Jurkat, Clone E6-1 (cell line): ENCODE measurements at regions not wholly inside any gene's neighbourhood (a gene's known extent, or its start where the extent isn't known, plus 50 kb on each side); places are given as distances from the start of the nearest gene placed in this dataset.

ENCODE experiments used
- DNase-seq: peaks from one replicate; pipeline ENCODE4 v3.0.0-alpha.2; 2011; ENCODE audit warnings: low read depth, low spot score
- H3K4me3 ChIP-seq: 2 replicates; pipeline ENCODE4 v1.5.1; 2011; ENCODE audit warnings: mild to moderate bottlenecking, low read length, control low read depth, moderate library complexity

DNA sequence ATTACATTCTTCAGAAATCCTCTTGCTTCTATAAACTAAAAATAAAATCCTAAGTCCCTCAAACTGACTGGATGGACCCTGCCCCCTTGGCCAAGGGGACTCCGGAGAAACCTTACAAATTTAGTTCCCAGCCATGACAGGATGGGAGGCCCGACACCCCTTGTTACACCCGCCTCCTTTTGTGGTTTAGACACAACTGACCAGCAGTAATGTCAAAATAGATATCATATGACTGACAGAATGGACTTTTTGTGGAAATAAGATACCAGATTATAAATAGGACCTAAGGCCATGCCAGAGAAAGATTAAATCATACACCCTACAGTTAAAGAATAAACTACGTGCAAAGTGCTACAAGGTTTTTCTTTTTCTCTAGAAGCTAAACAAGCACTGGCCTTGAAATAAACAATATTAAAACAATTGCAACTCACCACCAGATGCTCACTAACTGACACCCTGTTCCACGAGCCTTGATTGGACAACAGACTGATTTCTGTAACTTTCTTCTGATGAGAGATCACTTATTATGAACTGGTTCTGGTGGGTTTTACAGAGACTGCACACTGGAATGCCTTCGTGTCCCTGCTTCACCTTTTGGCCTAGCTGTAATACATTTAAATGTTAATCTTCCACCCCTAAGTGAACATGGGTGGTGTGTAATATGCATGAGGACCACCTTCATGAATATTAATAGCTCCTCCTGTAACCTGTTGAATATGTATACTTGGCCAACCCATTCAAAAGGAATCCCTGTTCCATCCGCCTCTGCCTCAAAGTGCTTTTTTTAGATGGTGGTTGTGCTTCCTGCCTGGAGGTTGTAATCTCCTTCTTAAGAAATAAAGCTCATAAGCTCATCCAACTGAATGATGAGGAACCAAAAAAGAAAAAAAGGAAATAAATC lies 99.6 kb downstream of the ODF2L start:
- DNase-seq = no peak
- H3K4me3 ChIP-seq = no peak overlapping the region

- H3K4me3 ChIP-seq = no peak overlapping the region
- DNase-seq = no peak
Observed at GRCh38 chr1:86289746-86290145, 106.4 kb downstream of the ODF2L start.

- DNase-seq = no peak
Observed at GRCh38 chr1:86289161-86289560, 107.0 kb downstream of the ODF2L start.

GRCh38 chr1:86288586-86289147 lies 107.5 kb downstream of the ODF2L start:
- no peak for DNase-seq
- no peak overlapping the region for H3K4me3 ChIP-seq

More at GRCh38 chr1:86289161-86289560, 107.0 kb downstream of the ODF2L start:
- H3K4me3 ChIP-seq = no peak overlapping the region

GRCh38 chr1:86285796-86286195 lies 110.3 kb downstream of the ODF2L start:
- H3K4me3 ChIP-seq = no peak overlapping the region
- no peak for DNase-seq

DNA sequence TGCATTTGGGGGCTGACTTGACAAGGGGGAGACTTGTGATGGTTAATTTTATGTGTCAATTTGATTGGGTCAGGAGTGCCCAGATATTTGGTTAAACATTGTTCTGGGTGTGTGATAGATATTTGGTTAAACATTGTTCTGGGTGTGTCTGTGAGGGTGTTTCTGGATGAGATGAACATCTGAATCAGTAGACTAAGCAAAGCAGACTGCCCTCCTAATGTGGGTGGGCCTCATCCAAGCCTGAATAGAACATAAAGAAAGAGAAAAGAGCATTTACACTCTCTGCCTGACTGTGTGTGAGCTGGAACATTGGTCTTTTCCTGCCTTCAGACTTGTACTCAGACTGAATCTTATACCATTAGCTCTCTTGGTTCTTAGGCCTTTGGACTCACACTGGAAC lies 113.5 kb downstream of the ODF2L start:
- no peak overlapping the region for H3K4me3 ChIP-seq
- DNase-seq = no peak

DNA sequence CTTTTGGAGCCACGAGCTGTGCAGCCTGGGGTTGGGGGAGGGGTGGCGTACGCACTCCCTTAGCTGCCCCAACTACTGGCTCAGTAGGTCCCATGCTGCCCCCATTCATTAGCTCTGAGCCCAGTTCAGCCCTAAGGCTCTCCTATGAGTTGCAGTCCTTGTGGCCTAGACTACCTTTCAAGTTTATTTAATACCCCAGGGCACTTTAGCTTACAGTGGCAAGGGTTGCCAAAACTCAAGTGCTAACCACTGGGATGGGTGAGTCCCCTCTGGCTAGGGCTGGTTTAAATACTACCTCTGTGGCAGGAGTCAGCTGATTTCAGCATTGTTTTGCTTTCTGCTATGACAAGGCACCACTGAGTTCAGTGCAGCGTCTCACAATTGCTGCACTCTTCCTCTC lies 118.2 kb downstream of the ODF2L start:
- no peak overlapping the region for H3K4me3 ChIP-seq
- DNase-seq = no peak

- DNase-seq = no peak
Observed at GRCh38 chr1:86273066-86273465, 116.5 kb upstream of the COL24A1 start.

DNA sequence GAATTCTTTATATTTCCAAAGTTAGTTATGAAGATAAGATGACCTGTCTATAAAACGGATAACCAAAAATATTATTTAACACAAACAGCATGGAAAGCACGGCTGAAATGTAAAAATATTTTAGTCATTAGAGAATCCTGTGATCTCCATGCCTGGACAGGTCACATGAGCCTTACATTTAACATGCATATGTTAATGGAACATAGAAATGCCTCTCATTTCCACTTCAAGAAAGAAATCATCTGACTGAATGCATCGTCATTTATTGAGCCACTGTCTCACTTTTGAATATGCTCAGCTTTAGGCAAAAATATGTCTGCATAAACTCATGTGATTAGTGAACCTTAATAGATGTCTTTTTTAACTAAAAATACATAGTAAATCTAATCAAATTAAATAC lies 115.5 kb upstream of the COL24A1 start:
- DNase-seq = no peak
- H3K4me3 ChIP-seq = no peak overlapping the region

More at GRCh38 chr1:86273066-86273465, 116.5 kb upstream of the COL24A1 start:
- H3K4me3 ChIP-seq = no peak overlapping the region

DNA sequence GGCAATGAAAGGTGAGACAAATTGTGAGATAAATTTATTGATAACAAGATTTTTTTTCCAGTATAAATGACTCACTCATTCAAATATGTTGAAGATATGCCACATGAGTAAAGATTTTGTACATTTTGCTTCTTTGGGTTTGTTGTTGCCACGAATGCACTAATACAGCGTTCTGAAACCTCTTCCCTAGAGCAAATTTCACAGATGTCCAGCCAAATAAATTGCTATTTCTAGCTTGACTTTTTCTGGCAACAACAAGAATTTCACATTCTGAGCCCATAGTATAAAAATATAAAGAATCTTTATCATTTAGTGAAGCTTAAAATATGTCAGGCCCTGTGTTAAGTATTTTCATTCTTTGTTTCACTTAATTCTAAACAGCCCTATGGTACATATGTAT lies 114.5 kb upstream of the COL24A1 start:
- no peak for DNase-seq
- H3K4me3 ChIP-seq = no peak overlapping the region

DNA sequence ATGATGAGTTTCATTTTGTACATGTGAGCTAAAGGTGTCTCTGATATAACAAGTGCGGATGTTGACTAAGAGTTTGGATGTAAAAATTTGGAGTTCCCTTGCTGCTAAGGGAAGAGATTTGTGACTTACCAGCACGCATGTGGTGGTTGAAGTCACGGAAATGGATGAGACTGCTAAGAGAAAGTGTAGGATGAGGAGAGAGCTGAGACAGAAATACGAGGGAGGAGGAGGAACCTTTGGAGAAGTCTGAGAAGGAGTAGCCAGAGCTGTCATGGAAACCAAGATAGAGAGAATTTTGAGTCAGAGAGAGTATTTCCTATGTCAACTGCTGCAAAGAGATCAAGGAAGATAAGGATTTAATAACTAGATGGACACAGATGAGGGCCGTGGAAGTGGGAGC lies 106.5 kb upstream of the COL24A1 start:
- DNase-seq = no peak
- H3K4me3 ChIP-seq = no peak overlapping the region

GRCh38 chr1:86260476-86260875 lies 103.9 kb upstream of the COL24A1 start:
- no peak overlapping the region for H3K4me3 ChIP-seq
- no peak for DNase-seq

- H3K4me3 ChIP-seq = no peak overlapping the region
- no peak for DNase-seq
Observed at GRCh38 chr1:86259390-86259789, 102.8 kb upstream of the COL24A1 start.

DNA sequence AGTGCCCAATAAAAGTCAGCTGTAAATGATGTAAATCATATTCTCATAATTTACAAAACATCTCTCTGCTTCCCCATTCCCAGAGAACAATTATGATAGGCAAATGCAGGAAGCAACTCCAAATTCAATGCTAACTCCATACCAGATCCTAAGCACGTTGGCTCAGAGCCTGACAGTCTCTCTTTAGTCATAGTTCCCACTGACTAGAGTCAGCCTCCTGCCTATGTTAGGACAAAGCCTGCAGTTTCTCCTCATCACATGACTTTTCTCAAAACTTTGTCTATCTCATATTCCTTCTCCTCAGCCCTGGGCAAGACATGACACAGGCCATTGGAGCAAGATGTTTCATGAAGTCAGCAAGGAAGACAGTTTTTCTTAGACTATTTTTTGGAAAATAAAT lies 101.5 kb upstream of the COL24A1 start:
- DNase-seq = no peak
- no peak overlapping the region for H3K4me3 ChIP-seq

GRCh38 chr1:86247597-86248279 lies 91.2 kb upstream of the COL24A1 start:
- DNase-seq = no peak
- H3K4me3 ChIP-seq = no peak overlapping the region

DNA sequence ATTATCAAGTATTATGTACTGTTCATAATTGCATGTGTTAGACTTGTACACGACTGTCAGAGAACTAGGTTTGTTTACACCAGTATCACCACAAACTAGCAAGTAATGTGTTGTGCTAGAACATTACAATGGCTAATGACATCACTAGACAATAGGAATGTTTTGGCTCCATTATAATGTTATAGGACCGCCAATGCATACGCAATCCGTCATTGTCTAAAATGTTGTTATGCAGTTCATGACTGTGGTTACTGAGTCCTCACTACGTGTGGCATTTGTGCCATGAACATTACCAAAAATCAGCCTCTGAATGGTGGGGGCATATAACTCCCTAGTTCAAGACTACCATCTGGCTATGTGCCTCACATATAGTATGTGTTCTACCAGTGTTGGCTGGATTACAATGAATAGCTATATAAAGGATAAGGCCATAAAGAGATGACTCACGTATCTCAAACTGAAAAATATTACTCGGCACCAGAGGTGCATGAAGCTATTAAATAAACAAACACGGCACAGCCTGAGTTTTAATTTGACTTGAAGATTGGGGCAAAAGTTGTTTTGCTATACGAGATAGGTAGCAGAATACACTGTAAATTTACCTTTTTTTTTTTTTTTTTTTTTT lies 89.1 kb upstream of the COL24A1 start:
- H3K4me3 ChIP-seq = no peak overlapping the region
- DNase-seq = no peak

DNA sequence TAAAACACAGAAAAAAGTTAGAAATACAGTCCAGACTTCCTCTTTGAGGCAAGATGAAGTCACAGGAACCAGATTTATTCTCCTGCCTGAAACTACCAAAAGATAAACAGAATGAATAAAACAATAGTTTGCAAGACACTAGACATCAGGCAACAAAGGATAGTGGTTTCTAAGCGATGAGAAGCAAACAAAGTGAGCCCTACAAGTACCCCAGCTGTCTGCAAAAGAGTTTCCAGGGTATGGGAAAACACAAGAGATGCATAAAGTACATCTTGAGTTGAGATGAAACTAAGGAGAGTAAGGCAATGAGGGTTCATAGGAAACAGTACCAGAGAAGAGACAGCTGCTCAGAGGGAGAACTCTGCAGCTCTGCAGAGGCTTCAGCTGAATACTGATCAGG lies 83.3 kb upstream of the COL24A1 start:
- DNase-seq = no peak

DNA sequence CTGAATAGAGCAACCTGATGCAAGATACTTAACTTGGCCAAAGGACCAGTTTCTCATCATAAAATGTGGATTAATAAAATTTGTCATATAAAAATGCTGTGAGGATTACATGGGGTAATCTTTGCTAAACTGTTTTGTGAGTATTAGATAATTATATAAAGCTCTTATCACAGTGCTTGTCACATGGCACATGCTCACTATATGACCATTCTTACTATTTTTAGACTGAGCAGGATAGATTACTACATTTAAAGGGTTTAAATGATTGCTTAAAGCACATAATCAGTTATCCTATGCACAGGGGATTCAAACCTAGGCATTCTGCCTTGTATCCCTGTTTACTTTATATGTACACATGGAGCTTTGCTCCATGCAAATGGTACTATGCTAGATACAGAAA lies 82.9 kb upstream of the COL24A1 start:
- H3K4me3 ChIP-seq = no peak overlapping the region
- DNase-seq = no peak

More for the DNA sequence above, 83.3 kb upstream of the COL24A1 start:
- no peak overlapping the region for H3K4me3 ChIP-seq

DNA sequence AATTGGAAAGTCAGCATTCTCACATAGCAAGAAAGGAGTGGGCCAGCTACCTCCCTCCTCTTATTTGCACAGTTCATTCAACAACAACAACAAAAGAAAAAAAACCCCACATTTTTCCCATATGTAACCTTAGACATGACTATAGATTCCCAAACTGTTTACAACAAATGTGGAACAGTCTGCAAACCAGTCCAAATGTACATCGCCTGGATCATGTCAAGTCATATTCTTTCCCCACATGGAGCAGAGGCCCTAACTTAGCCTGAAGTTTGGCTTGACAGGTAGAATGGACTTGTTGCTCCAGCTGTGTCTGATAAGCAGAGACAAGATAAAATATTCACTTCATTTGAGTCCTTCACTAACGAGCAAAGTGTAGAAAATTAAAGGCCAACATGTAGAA lies 81.7 kb upstream of the COL24A1 start:
- no peak overlapping the region for H3K4me3 ChIP-seq

GRCh38 chr1:86235852-86236251 lies 79.3 kb upstream of the COL24A1 start:
- H3K4me3 ChIP-seq = no peak overlapping the region
- no peak for DNase-seq

More for the DNA sequence above, 81.7 kb upstream of the COL24A1 start:
- DNase-seq = no peak
